K562 (cell line): ENCODE measurements at regions not wholly inside any gene's neighbourhood (a gene's known extent, or its start where the extent isn't known, plus 50 kb on each side); places are given as distances from the start of the nearest gene placed in this dataset.

Source experiments
- ATAC-seq: fragments of 200-7000 bp; cut with Tn5 transposase; 3 replicates; pipeline ENCODE4 v1.9.1; 2020; ENCODE audit warnings: moderate library complexity
- BruUV-seq: library from RNA; stranded (reverse); fragments of 400-500 nt; replicated peaks from 2 replicates; lab custom pipeline; 2021; lab: Mats Ljungman, UMichigan
- CTCF ChIA-PET: fragments of 300-600 bp; formaldehyde crosslinking; extraction: SDS; loops from one replicate; lab custom pipeline; 2021; ENCODE audit warnings: low intra/inter-chr PET ratio; lab: Yijun Ruan, JAX
- POLR2A ChIA-PET: fragments of 300-600, 350-650 bp; sonication (Branson Sonifier 250); formaldehyde crosslinking; extraction: SDS; loops from one replicate; lab custom pipeline; 2021; ENCODE audit warnings: antibody characterized with exemption, inconsistent platforms; lab: Yijun Ruan, JAX
- DNase-seq, 4 experiments: peaks; one replicate each; pipeline versions ENCODE4 v3.0.0 to v3.0.0-alpha.2; 2011 to 2018; ENCODE audit warnings: low spot score in 3 of 4, mixed read lengths in 3 of 4; ENCODE audit errors: extremely low read depth in 1 of 4
- FAIRE-seq: peaks from 2 replicates; lab custom pipeline; 2011; peaks lifted over from hg19 to GRCh38; lab: Jason Lieb, UNC
- H2AFZ ChIP-seq: 2 replicates; pipeline ENCODE4 v1.6.0; 2011; ENCODE audit warnings: low read depth, low read length, control low read depth, inconsistent platforms
- H3K27ac ChIP-seq: fragments of 200-600 bp; 3 replicates; pipeline ENCODE4 v1.8.0; 2011; ENCODE audit warnings: low read depth, mild to moderate bottlenecking, control low read depth, inconsistent platforms, low read length, moderate library complexity, mixed read lengths; ENCODE audit errors: extremely low read depth
- H3K27me3 ChIP-seq, 2 experiments: fragments of 300-600 bp in 1 of 2; 2 replicates in 1 of 2; 3 replicates in 1 of 2; pipeline versions ENCODE4 v1.6.0 to v1.8.0; 2011; ENCODE audit warnings: inconsistent platforms in 2 of 2, low read length in 2 of 2, mild to moderate bottlenecking in 1 of 2, mixed read lengths in 1 of 2, moderate library complexity in 1 of 2; ENCODE audit not compliant: control insufficient read depth in 2 of 2, insufficient read depth in 2 of 2
- H3K36me3 ChIP-seq: fragments of 300-600 bp; 3 replicates; pipeline ENCODE4 v1.8.0; 2011; ENCODE audit warnings: mild to moderate bottlenecking, low read length, inconsistent platforms; ENCODE audit not compliant: control insufficient read depth, insufficient read depth
- H3K4me1 ChIP-seq, 2 experiments: fragments of 200-600 bp in 1 of 2; replicated peaks in 1 of 2; 2 replicates in 1 of 2; 3 replicates in 1 of 2; pipeline versions ENCODE4 v1.5.1 to v1.8.0; 2011; ENCODE audit warnings: inconsistent platforms in 2 of 2, low read length in 2 of 2, mild to moderate bottlenecking in 1 of 2, mixed read lengths in 1 of 2, moderate library complexity in 1 of 2; ENCODE audit not compliant: control insufficient read depth in 2 of 2, insufficient read depth in 2 of 2
- H3K4me2 ChIP-seq: 2 replicates; pipeline ENCODE4 v1.6.1; 2011; ENCODE audit warnings: low read length, control low read depth, inconsistent platforms, mixed read lengths; ENCODE audit not compliant: insufficient read depth
- H3K4me3 ChIP-seq: fragments of 200-600 bp; sonication (generic), shearing (Covaris generic); 2 replicates; pipeline ENCODE4 v1.5.1; 2016; ENCODE audit warnings: control low read depth, inconsistent platforms
- H3K79me2 ChIP-seq: fragments of 200-600 bp; 3 replicates; pipeline ENCODE4 v1.8.0; 2011; ENCODE audit warnings: low read length, inconsistent platforms; ENCODE audit not compliant: control insufficient read depth, insufficient read depth
- H3K9ac ChIP-seq, 2 experiments: 2 replicates each; pipeline versions ENCODE4 v1.6.0 to v1.6.1; 2011; ENCODE audit warnings: low read depth in 2 of 2, low read length in 2 of 2, control low read depth in 1 of 2, inconsistent platforms in 1 of 2, mild to moderate bottlenecking in 1 of 2, mixed read lengths in 1 of 2; ENCODE audit not compliant: insufficient read depth in 1 of 2
- H3K9me1 ChIP-seq: one replicate; pipeline ENCODE4 v1.6.0; 2011; ENCODE audit warnings: inconsistent platforms, mild to moderate bottlenecking, low read length, moderate library complexity; ENCODE audit not compliant: control insufficient read depth, insufficient read depth
- H3K9me3 ChIP-seq: replicated peaks from 2 replicates; pipeline ENCODE4 v1.5.1; 2011; ENCODE audit warnings: low read depth, low read length, inconsistent platforms; ENCODE audit not compliant: control insufficient read depth, insufficient read depth
- H4K20me1 ChIP-seq: replicated peaks from 2 replicates; pipeline ENCODE4 v1.6.1; 2011; ENCODE audit warnings: low read length, inconsistent platforms, mixed read lengths; ENCODE audit not compliant: control insufficient read depth, insufficient read depth
- IRF1 ChIP-seq: sonication (generic); formaldehyde crosslinking; IDR thresholded peaks from 2 replicates; pipeline ENCODE4 v1.8.0; 2022; ENCODE audit warnings: missing genetic modification reagents, mild to moderate bottlenecking, borderline replicate concordance
- MYC ChIP-seq, 2 experiments: fragments of 250-450 bp in 1 of 2; sonication (Bioruptor Pico) in 1 of 2; IDR thresholded peaks; 2 replicates each; pipeline versions ENCODE4 v1.5.1 to v1.6.1; 2012 to 2021; ENCODE audit warnings: low read depth in 2 of 2, borderline replicate concordance in 1 of 2, improper control_type of control experiment in 1 of 2, low read length in 1 of 2, mild to moderate bottlenecking in 1 of 2, moderate library complexity in 1 of 2
- NR3C1 ChIP-seq: sonication (generic); formaldehyde crosslinking; IDR thresholded peaks from 2 replicates; pipeline ENCODE4 v1.8.1; 2022; ENCODE audit warnings: missing genetic modification reagents
- PATZ1 ChIP-seq: fragments of 250-450 bp; sonication (Bioruptor Pico); IDR thresholded peaks from 2 replicates; pipeline ENCODE4 v1.5.0; 2020; ENCODE audit warnings: mild to moderate bottlenecking, borderline replicate concordance
- PBX2 ChIP-seq, 2 experiments: IDR thresholded peaks in 1 of 2; conservative IDR thresholded peaks in 1 of 2; 2 replicates each; pipeline ENCODE4 v1.6.1; 2016; ENCODE audit warnings: low read depth in 2 of 2, mild to moderate bottlenecking in 1 of 2, missing compliant biosample characterization in 1 of 2, missing genetic modification characterization in 1 of 2, moderate library complexity in 1 of 2
- SMARCB1 ChIP-seq: IDR thresholded peaks from 2 replicates; pipeline ENCODE4 v1.6.1; 2011; ENCODE audit warnings: improper control_type of control experiment, low read depth; ENCODE audit not compliant: insufficient read length
- ZNF212 ChIP-seq: fragments of 450-650 bp; formaldehyde crosslinking; IDR thresholded peaks from 2 replicates; pipeline ENCODE4 v1.4.0; 2020; ENCODE audit warnings: mild to moderate bottlenecking
- ZNF316 ChIP-seq: fragments of 450-650 bp; IDR thresholded peaks from 2 replicates; pipeline ENCODE4 v1.6.1; 2016
- ZSCAN29 ChIP-seq: fragments of 450-650 bp; IDR thresholded peaks from 2 replicates; pipeline ENCODE4 v1.6.1; 2017
- WGBS: fragments of 100-300 bp; shearing (Covaris generic); methylation state at CpG from one replicate; pipeline ENCODE4 v1.1.6; 2016; ENCODE audit warnings: low coverage, mixed read lengths; ENCODE audit not compliant: insufficient coverage; ENCODE audit errors: missing lambda C conversion rate; 5-methylcytosine and 5-hydroxymethylcytosine counted together
- in situ Hi-C: fragments of 300-500 bp; cut with MboI; formaldehyde crosslinking; loops from 4 replicates; pipeline ENCODE4 v1.15.0; 2018; ENCODE audit warnings: inconsistent platforms, mixed read lengths
- intact Hi-C: fragments of 100-400 bp; cut with micrococcal nuclease; formaldehyde crosslinking; loops from 2 replicates; pipeline ENCODE4 v1.14.2; 2022
- TF ChIP-seq, protein P1 (sequence below): fragments of 450-650 bp; formaldehyde crosslinking; IDR thresholded peaks from 2 replicates; pipeline ENCODE4 v1.4.0; 2022; ENCODE audit warnings: missing genetic modification characterization

DNA sequence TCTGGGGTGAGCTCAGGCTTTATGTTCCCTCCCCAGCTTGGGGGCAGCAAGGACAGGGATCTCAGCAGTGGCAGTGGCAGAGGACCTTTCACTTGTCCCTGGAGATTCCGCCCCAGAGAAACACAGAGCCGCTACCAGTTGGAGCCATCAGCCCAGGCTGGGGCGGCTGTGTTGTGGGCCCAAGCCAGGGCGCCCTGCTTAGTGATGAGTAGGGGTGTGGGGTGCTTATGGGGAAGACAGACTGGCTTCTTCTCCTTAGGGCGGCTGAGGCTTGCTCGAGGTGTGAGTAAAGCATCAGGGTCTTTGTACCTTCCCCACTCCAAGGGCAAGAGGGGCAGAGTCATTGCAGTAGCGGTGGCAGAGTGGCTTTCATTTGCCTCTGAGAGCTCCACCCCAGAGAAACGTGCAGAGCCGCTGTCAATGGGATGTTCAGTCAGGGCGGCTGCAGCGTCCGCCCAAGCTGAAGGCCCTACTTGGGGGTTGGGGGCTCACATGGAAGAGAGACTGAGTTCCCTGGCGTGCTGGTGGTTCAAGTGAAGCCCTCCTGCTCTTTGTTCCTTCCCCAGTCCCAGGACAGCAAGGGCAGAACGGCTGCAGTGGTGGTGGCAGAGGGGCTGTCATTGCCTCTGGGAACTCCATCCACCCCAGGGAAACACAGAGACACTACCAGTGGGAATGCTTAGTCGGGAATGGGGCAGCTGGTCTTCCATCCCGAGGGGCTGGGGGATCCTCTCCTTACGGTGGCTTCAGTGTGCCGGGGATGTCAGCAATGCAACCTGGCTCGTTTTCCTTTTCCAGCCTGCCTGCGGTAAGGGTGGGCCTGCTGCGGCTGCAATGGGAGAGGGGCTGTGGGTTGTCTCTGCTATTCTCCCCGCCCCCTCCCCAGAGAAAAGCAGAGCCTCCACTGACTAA lies 2142.5 kb upstream of the TENM3 start:
- no peaks in the 10 kb centered on the region for H3K9me1 ChIP-seq
- in situ Hi-C loops (no loop called here), intact Hi-C loops (no loop called here)
- POLR2A ChIA-PET, result no interaction called here
- H3K27me3 ChIP-seq, result no peaks in the 10 kb centered on the region
- no peaks in the 10 kb centered on the region for H3K79me2 ChIP-seq
- no peak overlapping the region for H2AFZ ChIP-seq
- no peak for ATAC-seq
- no peaks in the 10 kb centered on the region for H3K4me1 ChIP-seq
- no peak overlapping the region for H3K27ac ChIP-seq
- CTCF ChIA-PET, result no interaction called here
- no peaks in the 10 kb centered on the region for H4K20me1 ChIP-seq
- no peaks in the 10 kb centered on the region for H3K9me3 ChIP-seq
- no TSS peak for BruUV-seq
- no peak overlapping the region for H3K4me3 ChIP-seq
- no peak for FAIRE-seq
- no peaks in the 10 kb centered on the region for H3K36me3 ChIP-seq
- no peak for DNase-seq
- no peak overlapping the region for H3K4me2 ChIP-seq
- H3K9ac ChIP-seq, result no peak overlapping the region
- WGBS, result under 1% methylated on average over 18 of the region's 22 CpGs
- no peak for TF ChIP-seq ZNF212 (CRISPR knock-in tag)
- no peak for TF ChIP-seq PATZ1
- no peak for TF ChIP-seq PBX2 (CRISPR knock-in tag; IDR thresholded peaks at IDR 0.05; ENCODE audit: low read depth)
- TF ChIP-seq PBX2 (tag; conservative IDR thresholded peaks at IDR 0.05; ENCODE audit: low read depth), result no peak
- TF ChIP-seq SMARCB1, result no peak
- TF ChIP-seq ZNF316, result no peak
- no peak for TF ChIP-seq IRF1 (CRISPR knock-in tag)
- TF ChIP-seq NR3C1 (CRISPR knock-in tag), result no peak
- TF ChIP-seq, protein P1, sequence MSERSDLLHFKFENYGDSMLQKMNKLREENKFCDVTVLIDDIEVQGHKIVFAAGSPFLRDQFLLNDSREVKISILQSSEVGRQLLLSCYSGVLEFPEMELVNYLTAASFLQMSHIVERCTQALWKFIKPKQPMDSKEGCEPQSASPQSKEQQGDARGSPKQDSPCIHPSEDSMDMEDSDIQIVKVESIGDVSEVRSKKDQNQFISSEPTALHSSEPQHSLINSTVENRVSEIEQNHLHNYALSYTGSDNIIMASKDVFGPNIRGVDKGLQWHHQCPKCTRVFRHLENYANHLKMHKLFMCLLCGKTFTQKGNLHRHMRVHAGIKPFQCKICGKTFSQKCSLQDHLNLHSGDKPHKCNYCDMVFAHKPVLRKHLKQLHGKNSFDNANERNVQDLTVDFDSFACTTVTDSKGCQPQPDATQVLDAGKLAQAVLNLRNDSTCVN (CRISPR knock-in tag), result no peak
- no peak for TF ChIP-seq MYC (IDR thresholded peaks at IDR 0.05; ENCODE audit: low read depth, low read length)
- TF ChIP-seq MYC (CRISPR knock-in tag; IDR thresholded peaks at IDR 0.05; ENCODE audit: borderline replicate concordance, low read depth), result no peak
- TF ChIP-seq ZSCAN29, result no peak
